C4-2B (cell line): ENCODE measurements at regions not wholly inside any gene's neighbourhood (a gene's known extent, or its start where the extent isn't known, plus 50 kb on each side); places are given as distances from the start of the nearest gene placed in this dataset.

Experiments
- CTCF ChIP-seq: fragments of 450-650 bp; conservative IDR thresholded peaks from 2 replicates; pipeline ENCODE4 v1.5.1; 2017; ENCODE audit warnings: mild to moderate bottlenecking
- ZFX ChIP-seq: fragments of 450-650 bp; IDR thresholded peaks from 2 replicates; pipeline ENCODE4 v1.6.1; 2017

GRCh38 chr3:127033171-127033570, 50.3 kb downstream of the PLXNA1 start:
- TF ChIP-seq CTCF (no peak), ZFX (no peak)
